Cerebellar nuclear complex (tissue), 1 donor: ENCODE measurements at regions not wholly inside any gene's neighbourhood (a gene's known extent, or its start where the extent isn't known, plus 50 kb on each side); places are given as distances from the start of the nearest gene placed in this dataset.
"Not testable (repeated sequence)": the region's sequence is repeated elsewhere in the genome, so short reads cannot be mapped to it uniquely, and the experiment has no call there.

Source experiments
- DNase-seq, 2 experiments: peaks; one replicate each; lab custom pipeline; 2025; lab: John Stamatoyannopoulos, UW

DNA sequence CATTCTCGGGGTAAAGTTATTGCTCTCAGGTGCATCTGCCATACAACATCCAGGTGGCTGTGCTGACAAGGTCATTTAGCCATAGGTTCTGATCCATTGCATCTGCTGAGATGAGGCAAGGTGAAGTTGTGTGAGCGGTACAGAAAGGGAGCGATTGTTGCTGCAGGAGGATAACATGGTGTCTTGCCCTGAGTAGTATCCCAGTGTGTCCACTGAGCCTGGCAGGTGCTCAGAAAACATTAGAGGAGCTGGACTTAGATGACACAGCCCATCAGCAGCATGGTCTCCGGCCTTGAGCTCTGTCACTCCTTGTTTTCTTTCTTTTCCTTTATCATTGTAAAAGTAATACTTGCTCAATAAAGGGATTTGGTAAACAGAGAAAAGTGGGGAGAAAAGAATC is 161.1 kb upstream of the ATP10A start:
- no peak for DNase-seq

- DNase-seq: no peak
These were observed 160.6 kb upstream of the ATP10A start for GRCh38 chr15:26023691-26024090.

DNA sequence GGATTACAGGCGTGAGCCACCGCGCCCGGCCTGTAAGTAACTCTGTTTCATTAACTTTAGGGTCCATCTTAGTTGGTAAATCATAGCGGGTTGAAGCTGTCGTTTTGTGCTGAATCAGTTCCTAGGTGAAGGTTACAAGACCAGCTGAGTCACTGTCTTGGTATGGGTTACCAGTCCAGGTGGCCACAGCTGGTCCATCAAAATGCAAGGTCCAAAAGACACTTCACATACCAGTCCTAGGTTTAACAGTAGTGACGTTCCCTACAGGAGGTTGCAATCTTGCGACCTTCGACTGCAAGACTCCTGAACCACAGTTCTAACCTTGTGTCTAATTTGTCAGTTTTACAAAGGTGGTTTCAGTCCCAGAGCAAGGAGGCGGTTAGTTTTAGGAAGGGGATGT is 160.1 kb upstream of the ATP10A start:
- no peak for DNase-seq

GRCh38 chr15:26020871-26021270 is 157.7 kb upstream of the ATP10A start:
- DNase-seq: no peak

DNA sequence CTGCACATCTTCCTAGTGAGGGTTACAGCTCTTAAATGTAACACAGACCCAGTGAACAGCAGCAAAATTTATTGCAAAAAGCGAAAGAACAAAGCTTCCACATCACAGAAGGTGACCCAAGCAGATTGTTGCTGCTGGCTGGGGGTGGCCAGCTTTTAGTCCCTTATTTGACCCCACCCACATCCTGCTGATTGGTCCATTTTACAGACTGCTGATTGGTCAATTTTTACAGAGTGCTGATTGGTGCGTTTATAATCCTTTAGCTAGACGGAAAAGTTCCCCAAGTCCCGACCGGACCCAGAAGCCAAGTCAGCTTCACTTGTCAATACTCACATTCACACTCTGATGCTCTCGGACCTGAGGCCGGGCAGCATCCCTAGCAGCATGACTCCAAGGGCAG is 154.5 kb upstream of the ATP10A start:
- no peak for DNase-seq

DNA sequence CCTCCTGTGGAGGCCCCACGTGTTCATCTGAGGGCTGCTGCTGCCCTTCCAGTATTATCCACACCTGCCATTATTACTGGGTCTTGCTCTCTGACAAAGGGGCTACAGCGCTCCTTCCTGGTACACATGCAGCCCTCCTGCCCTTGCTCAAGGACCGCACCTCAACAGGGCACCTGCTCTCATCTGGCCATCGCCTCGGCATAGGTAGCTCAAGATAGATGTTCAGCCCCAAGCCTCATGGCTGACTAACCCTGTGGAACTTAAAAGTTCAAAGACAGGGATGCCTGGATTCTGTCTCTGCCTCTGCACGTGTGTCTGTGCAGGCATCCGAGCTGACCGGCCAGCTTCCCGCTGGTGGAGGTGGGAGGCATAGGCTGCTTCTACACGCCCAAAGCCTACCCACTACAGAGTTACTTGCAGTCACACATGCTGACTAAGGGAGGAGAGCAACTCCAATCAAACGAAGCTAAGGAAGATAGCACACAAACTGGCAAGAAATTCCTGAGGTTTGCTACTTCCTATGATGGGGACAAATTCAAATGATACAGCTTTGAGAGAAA is 152.5 kb upstream of the ATP10A start:
- DNase-seq: no peak

DNA sequence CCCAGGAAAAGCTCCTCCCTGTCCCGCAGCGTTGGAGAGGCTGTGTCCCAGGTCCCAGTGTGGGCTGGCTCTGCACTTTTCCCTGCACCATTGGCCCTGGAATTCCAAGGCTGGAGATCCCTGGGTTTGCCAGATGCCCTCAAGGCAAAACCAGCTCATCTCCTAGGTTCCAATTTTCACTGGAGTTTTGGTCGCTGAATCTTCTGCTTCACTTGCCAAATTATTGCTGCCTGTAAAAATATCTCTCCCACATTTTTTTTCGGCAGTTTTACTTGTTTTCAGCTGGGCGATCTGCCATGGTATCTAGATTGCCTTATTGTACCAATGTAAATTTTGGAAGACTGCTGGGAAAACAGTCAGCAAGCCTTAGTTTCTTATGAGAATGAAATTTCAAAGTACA is 150.9 kb upstream of the ATP10A start:
- DNase-seq: no peak

- no peak for DNase-seq
These were observed 148.8 kb upstream of the ATP10A start for GRCh38 chr15:26011916-26012315.

DNA sequence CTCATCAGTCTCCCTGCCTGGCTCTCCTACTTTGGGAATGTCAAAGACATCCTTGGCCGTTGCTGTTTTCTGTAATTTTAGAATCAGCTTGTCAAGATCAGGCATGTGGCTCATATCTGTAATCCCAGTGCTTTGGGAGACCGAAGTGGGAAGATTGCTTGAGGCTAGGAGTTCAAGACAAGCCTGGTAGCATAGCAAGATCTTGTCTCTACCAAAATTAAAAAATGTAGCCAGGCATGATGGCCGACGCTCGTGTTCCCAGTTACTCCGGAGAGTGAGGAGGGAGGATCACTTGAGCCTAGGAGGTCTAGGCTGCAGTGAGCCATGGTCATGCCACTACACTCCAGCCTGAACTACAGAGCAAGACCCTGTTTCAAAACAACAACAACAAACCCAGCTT is 144.0 kb upstream of the ATP10A start:
- DNase-seq: no peak

- DNase-seq: no peak
These were observed 138.1 kb upstream of the ATP10A start for GRCh38 chr15:26001201-26001600.

- DNase-seq: no peak
These were observed 130.4 kb upstream of the ATP10A start for GRCh38 chr15:25993506-25993905.

- no peak for DNase-seq
These were observed 127.1 kb upstream of the ATP10A start for GRCh38 chr15:25990220-25990619.

DNA sequence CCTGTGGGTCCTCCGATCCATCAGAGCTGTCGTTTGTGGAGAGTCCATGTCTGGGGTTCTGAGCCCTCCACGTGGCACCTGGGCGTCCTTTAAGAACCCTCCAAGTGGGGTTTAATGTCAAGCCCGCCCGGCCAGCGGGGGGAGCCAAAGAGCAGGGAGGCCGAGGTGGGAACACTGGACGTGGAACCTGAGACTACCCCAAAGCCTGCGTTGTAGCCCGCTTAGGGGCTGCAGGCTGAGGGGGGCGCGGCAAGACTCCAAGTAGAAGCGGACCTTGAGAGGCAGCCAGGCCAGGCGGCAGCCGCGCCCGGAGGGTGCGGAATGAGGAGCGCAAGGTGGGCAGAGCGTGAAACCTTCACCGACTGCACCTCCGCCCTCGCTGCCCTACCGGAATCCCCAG is 126.2 kb upstream of the ATP10A start:
- DNase-seq: no peak

DNA sequence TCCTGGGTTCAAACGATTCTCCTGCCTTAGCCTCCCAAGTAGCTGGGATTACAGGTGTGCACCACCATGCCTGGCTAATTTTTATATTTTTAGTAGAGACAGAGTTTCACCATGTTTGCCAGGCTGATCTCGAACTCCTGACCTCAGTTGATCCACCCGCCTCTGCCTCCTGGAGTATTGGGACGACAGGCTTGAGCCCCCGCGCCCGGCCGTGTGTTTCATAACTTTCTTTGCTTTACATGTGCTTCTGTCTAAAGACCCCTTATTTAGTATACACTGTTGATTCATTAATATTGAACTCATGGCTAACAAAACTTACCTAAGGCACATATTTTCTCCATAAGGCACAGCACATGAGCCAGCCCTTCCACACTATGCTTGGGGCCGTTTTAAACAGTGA is 125.6 kb upstream of the ATP10A start:
- DNase-seq: not testable (repeated sequence)

GRCh38 chr15:25987638-25988037 is 124.5 kb upstream of the ATP10A start:
- no peak for DNase-seq

DNA sequence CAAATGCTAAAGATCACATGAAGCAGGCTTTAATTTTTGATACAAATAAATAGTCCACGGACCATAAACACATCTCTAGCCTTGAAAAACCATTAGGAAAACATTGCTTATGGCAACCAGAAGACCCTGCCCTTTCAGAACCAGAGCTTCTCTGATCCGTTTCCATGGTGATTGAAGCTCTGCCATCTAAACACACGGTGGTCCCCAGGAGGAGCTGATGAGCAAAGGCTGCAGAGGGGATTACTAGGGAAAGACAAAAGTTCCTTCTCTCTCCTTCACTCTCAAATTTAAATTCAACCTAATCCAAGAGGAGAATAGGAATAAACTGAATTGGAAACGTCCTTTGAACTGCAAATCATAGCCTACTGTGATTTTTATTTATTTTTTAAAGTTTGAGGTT is 122.0 kb upstream of the ATP10A start:
- no peak for DNase-seq

DNA sequence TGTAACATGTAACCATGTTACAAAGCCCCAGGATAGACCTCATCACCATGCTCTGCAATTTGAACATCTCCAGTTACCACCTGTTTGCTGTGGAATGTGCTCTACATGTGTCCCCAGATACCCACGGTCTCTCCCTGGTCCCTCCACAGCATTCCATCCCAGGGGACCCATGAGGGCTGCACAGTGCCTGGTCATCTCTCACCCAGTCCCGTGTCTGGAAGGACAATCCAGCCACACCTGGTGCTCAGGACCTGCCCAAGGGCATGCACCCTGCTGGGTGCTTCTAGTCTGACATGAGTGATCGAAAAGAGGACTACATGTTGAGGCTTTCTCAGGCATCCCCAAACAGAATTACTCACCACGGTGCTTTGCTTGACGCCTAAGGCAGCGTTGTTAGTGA is 119.6 kb upstream of the ATP10A start:
- DNase-seq: no peak

DNA sequence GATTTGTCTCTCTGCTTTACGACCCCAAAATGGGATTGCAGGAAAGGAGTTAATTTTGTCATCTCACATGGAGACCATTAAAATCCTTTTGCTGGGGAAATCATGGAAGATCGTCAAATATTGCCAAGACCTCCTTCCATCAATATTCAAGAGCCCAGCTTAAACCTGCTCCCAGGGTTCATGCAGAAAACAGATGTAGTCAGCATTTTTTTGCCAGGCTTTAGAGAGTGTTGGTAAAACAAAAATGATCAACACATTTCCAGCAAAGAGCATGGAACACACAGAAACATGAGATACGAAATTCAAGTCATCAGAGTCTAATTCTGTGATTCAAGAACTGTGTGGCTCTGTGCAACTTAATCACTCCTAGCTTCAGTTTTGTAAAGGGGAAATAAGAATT is 118.0 kb upstream of the ATP10A start:
- DNase-seq: no peak

GRCh38 chr15:25972141-25972675 is 109.1 kb upstream of the ATP10A start:
- DNase-seq: no peak

- DNase-seq: no peak
These were observed 107.9 kb upstream of the ATP10A start for GRCh38 chr15:25971053-25971452.

GRCh38 chr15:25969886-25970285 is 106.8 kb upstream of the ATP10A start:
- no peak for DNase-seq

- no peak for DNase-seq
These were observed 104.0 kb upstream of the ATP10A start for GRCh38 chr15:25967116-25967515.

- no peak for DNase-seq
These were observed 102.2 kb upstream of the ATP10A start for GRCh38 chr15:25965326-25965725.

- DNase-seq: no peak
These were observed 97.1 kb upstream of the ATP10A start for GRCh38 chr15:25960273-25960672.

- no peak for DNase-seq
These were observed 96.0 kb upstream of the ATP10A start for GRCh38 chr15:25959100-25959499.
